Upper lobe of right lung (tissue), 1 donor: ENCODE measurements at regions not wholly inside any gene's neighbourhood (a gene's known extent, or its start where the extent isn't known, plus 50 kb on each side); places are given as distances from the start of the nearest gene placed in this dataset.

Source experiments
- ATAC-seq: fragments of 200-7000 bp; cut with Tn5 transposase; one replicate; pipeline ENCODE4 v1.9.1; 2020; ENCODE audit warnings: mild to moderate bottlenecking, moderate library complexity
- DNase-seq: peaks from one replicate; pipeline ENCODE4 v3.0.0-alpha.2; 2020
- H3K27ac ChIP-seq: fragments of 200-600 bp; one replicate; pipeline ENCODE4 v1.8.0; 2022
- H3K27me3 ChIP-seq: fragments of 200-600 bp; one replicate; pipeline ENCODE4 v1.8.0; 2022; ENCODE audit warnings: mild to moderate bottlenecking
- H3K36me3 ChIP-seq: fragments of 200-600 bp; one replicate; pipeline ENCODE4 v1.8.0; 2022
- H3K4me1 ChIP-seq: fragments of 200-600 bp; one replicate; pipeline ENCODE4 v1.8.0; 2022
- H3K4me3 ChIP-seq: fragments of 200-600 bp; one replicate; pipeline ENCODE4 v1.8.0; 2022; ENCODE audit warnings: mild to moderate bottlenecking
- H3K9me3 ChIP-seq: fragments of 200-600 bp; one replicate; pipeline ENCODE4 v1.8.0; 2022
- intact Hi-C: fragments of 100-400 bp; cut with DNase I; formaldehyde crosslinking; loops from one replicate; pipeline ENCODE4 v1.11.0; 2022
- TF ChIP-seq, protein P1 (sequence below): fragments of 200-600 bp; IDR thresholded peaks from one replicate; pipeline ENCODE4 v1.8.0; 2022; ENCODE audit warnings: antibody characterized with exemption
- donor health status: DM: no; HTN: yes; CAD: no; lungs with severe emphysema.

DNA sequence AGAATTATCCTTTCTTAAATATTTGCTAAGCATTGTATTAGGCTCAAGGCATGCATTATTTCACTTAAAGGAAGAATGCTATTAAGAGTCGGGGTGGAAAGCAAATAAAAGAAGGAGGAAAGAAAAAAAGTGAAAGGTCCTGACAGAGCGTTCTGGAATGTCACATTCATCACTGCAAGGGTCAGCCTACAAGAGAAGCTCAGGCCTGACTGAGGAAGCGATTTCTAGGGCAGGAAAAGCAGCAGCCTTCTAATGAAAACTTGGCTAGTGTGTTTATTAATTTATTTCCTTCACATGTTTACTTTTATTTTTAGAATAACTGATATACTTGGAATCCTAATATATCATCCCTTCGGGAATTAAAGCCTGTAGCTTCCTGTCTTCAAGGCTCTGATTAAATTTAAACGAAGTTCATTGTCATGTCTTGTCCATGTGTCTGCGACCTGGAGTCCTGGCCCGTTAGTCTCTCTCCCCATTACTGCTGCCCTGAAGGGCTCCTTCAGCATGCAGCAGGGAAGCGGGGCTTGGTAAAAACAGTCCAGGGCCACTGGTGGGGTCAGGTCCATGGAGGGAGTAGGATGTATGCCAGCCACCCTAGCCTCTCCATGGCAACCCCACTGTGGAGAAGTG, 119.2 kb upstream of the CCDC68 start:
- no peak overlapping the region for H3K27ac ChIP-seq
- TF ChIP-seq, protein P1, sequence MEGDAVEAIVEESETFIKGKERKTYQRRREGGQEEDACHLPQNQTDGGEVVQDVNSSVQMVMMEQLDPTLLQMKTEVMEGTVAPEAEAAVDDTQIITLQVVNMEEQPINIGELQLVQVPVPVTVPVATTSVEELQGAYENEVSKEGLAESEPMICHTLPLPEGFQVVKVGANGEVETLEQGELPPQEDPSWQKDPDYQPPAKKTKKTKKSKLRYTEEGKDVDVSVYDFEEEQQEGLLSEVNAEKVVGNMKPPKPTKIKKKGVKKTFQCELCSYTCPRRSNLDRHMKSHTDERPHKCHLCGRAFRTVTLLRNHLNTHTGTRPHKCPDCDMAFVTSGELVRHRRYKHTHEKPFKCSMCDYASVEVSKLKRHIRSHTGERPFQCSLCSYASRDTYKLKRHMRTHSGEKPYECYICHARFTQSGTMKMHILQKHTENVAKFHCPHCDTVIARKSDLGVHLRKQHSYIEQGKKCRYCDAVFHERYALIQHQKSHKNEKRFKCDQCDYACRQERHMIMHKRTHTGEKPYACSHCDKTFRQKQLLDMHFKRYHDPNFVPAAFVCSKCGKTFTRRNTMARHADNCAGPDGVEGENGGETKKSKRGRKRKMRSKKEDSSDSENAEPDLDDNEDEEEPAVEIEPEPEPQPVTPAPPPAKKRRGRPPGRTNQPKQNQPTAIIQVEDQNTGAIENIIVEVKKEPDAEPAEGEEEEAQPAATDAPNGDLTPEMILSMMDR, result no peak
- no peak overlapping the region for H3K4me3 ChIP-seq
- no peaks in the 10 kb centered on the region for H3K4me1 ChIP-seq
- DNase-seq (no peak), ATAC-seq (no peak)
- H3K27me3 ChIP-seq, result no peaks in the 10 kb centered on the region
- no peaks in the 10 kb centered on the region for H3K9me3 ChIP-seq
- intact Hi-C loops, result no loop called here
- no peaks in the 10 kb centered on the region for H3K36me3 ChIP-seq

DNA sequence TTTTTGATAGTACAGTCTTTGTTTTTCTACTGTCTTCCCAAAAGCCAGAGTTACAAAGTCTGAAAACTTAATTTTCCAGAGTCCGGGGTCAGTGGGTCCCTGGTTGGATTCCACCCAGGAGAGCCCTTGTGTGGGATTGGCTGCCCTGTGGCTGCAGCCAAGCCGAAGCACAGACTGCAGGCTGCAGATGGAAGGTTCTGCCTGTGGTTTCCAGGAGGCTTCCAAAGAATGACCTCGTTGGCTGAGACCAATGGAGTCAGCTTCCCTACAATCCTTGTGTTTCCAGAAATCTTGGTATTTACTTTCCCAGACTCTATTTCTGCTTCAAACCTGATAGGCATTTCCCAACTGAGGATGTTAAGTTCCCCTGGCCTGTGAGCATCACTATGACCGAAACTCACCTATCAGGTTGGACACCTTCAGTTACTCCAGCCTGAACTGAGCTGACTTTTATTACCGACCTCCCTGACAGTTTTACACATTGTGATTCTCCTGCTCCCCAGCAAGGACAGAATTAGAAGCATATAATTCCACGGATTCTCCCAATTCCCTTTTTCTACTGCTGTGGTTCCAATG, 117.5 kb upstream of the CCDC68 start:
- H3K36me3 ChIP-seq, result no peaks in the 10 kb centered on the region
- no peak for ATAC-seq
- DNase-seq, result no peak
- TF ChIP-seq, protein P1, result no peak
- H3K9me3 ChIP-seq, result no peaks in the 10 kb centered on the region
- H3K4me1 ChIP-seq, result no peaks in the 10 kb centered on the region
- no peak overlapping the region for H3K27ac ChIP-seq
- H3K4me3 ChIP-seq, result no peak overlapping the region
- intact Hi-C loops, result no loop called here
- no peaks in the 10 kb centered on the region for H3K27me3 ChIP-seq

DNA sequence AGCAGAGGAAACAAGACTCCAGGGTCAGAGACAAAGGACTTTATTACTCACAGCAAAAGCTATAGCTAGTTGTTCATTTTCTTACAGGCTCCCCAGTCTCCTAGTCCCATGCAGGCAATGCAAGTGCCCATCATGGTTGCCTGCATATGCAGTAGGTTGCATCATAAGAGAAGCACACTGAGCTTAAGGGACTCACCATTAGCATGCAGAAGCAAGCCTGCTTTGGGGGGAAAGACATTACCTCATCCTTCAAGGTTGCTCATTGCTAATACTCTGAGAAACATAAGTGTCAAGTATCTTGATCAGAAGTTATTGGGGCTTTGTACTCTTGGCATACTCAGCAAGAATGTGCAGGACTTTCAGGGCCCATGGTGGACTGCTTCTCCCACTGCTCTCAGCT, 114.6 kb upstream of the CCDC68 start:
- no peak for DNase-seq
- ATAC-seq, result no peak
- Histone ChIP-seq H3K4me3 (no peak overlapping the region), H3K27ac (no peak overlapping the region), H3K4me1 (no peaks in the 10 kb centered on the region), H3K9me3 (no peaks in the 10 kb centered on the region), H3K27me3 (no peaks in the 10 kb centered on the region), H3K36me3 (no peaks in the 10 kb centered on the region)
- intact Hi-C loops, result no loop called here
- TF ChIP-seq, protein P1, result no peak

DNA sequence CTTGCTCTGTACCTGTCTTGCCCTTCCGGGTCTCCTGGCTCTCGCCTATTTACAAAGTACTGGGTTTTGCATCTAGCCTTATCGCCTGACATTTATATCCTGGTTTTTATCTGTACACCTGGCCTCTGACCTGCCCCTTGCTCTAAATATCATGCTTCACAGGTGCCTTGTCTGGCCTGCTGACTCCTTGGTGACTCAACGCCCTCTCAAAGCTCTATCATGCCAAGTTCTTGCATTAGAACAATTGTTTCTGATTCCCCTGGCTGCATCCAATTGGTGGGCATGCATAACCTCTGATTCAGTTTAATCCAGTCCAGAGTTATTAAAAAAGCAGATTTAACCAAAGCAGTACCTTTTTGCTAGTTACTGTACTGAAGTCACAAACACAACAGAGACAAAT, 113.9 kb upstream of the CCDC68 start:
- intact Hi-C loops, result no loop called here
- Histone ChIP-seq H3K27ac (no peak overlapping the region), H3K36me3 (no peaks in the 10 kb centered on the region), H3K4me1 (no peaks in the 10 kb centered on the region), H3K4me3 (no peak overlapping the region), H3K9me3 (no peaks in the 10 kb centered on the region), H3K27me3 (no peaks in the 10 kb centered on the region)
- ATAC-seq, result no peak
- no peak for DNase-seq
- TF ChIP-seq, protein P1, result no peak

DNA sequence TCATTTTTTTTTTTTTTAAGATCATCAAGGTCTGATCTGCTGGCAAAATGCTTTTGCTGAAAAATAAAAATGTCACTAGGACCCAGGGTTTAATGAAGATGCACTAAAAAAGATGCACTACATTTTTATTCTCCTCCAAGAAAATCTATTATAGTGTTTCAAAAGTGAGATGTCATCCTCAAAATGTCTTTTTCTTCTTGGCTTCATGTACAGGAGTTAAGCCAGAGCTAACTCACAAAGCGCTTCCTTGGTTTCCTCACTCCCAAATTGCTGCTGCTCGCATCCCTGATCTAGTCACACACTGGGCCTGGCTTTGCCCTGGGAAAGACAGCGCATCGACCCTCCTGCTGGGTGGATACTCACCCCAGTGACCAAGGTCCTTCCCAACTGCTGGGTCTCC, 113.4 kb upstream of the CCDC68 start:
- TF ChIP-seq, protein P1, result no peak
- H3K27ac ChIP-seq, result no peak overlapping the region
- no peak for DNase-seq
- H3K9me3 ChIP-seq, result no peaks in the 10 kb centered on the region
- H3K4me3 ChIP-seq, result no peak overlapping the region
- H3K36me3 ChIP-seq, result no peaks in the 10 kb centered on the region
- H3K4me1 ChIP-seq, result no peaks in the 10 kb centered on the region
- intact Hi-C loops, result no loop called here
- no peaks in the 10 kb centered on the region for H3K27me3 ChIP-seq
- no peak for ATAC-seq

DNA sequence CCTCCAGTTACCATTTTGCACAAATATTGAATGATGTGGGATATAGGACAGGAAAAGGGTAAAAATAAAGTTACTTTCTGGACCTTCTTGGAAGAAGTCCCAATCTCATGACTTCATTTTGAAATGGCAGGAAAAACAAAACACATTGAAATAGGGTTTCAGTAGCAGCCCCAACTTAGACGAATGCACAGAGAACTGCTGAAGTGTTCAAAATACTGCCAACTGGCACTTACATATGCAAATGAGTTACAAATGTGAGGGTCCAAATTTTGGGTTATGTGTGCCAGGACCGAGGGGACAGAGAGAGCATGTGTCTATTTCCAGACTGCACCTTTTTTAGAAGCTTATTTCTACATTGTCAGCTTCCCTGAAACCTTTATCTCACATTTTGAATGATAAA, 112.9 kb upstream of the CCDC68 start:
- Histone ChIP-seq H3K4me1 (no peaks in the 10 kb centered on the region), H3K27ac (no peak overlapping the region), H3K9me3 (no peaks in the 10 kb centered on the region), H3K4me3 (no peak overlapping the region), H3K36me3 (no peaks in the 10 kb centered on the region), H3K27me3 (no peaks in the 10 kb centered on the region)
- intact Hi-C loops, result no loop called here
- ATAC-seq (no peak), DNase-seq (no peak)
- TF ChIP-seq, protein P1, result no peak
